Right atrium auricular region (tissue), 2 donors: ENCODE measurements at regions not wholly inside any gene's neighbourhood (a gene's known extent, or its start where the extent isn't known, plus 50 kb on each side); places are given as distances from the start of the nearest gene placed in this dataset.

Experiments used
- DNase-seq: peaks from one replicate; pipeline ENCODE4 v3.0.0-alpha.2; 2019; ENCODE audit warnings: low spot score
- H3K27ac ChIP-seq, 2 donors: fragments of 200-600 bp; sonication (generic); 1 replicate in 1 of 2; 2 replicates in 1 of 2; pipeline ENCODE4 v1.5.1; 2016 to 2019
- H3K27me3 ChIP-seq, 2 donors: fragments of 200-600 bp; sonication (generic); one replicate each; pipeline versions ENCODE4 v1.5.1 to v1.6.0; 2017 to 2019
- H3K36me3 ChIP-seq: fragments of 200-600 bp; sonication (generic); one replicate; pipeline ENCODE4 v1.5.1; 2016
- H3K4me1 ChIP-seq, 2 donors: fragments of 200-600 bp; sonication (generic); one replicate each; pipeline versions ENCODE4 v1.5.1 to v1.6.0; 2017 to 2019
- H3K4me3 ChIP-seq, 2 donors: fragments of 200-600 bp; sonication (generic); 1 replicate in 1 of 2; 2 replicates in 1 of 2; pipeline ENCODE4 v1.5.1; 2017 to 2019; ENCODE audit warnings: mild to moderate bottlenecking in 1 of 2, moderate library complexity in 1 of 2
- H3K9me3 ChIP-seq, 2 donors: fragments of 200-600 bp; sonication (generic); one replicate each; pipeline ENCODE4 v1.5.1; 2019
- TF ChIP-seq, protein P1 (sequence below), 2 donors: fragments of 200-600 bp; sonication (generic); IDR thresholded peaks; one replicate each; pipeline ENCODE4 v1.5.1; 2019; ENCODE audit warnings: antibody characterized with exemption in 2 of 2

GRCh38 chr14:83541147-83541546 is 1988.8 kb upstream of the FLRT2 start:
- DNase-seq, result no peak
- Histone ChIP-seq H3K4me3 (no peak overlapping the region), H3K27me3 (no peaks in the 10 kb centered on the region), H3K36me3 (no peaks in the 10 kb centered on the region), H3K9me3 (no peaks in the 10 kb centered on the region), H3K4me1 (no peaks in the 10 kb centered on the region), H3K27ac (no peak overlapping the region)
- TF ChIP-seq, protein P1, sequence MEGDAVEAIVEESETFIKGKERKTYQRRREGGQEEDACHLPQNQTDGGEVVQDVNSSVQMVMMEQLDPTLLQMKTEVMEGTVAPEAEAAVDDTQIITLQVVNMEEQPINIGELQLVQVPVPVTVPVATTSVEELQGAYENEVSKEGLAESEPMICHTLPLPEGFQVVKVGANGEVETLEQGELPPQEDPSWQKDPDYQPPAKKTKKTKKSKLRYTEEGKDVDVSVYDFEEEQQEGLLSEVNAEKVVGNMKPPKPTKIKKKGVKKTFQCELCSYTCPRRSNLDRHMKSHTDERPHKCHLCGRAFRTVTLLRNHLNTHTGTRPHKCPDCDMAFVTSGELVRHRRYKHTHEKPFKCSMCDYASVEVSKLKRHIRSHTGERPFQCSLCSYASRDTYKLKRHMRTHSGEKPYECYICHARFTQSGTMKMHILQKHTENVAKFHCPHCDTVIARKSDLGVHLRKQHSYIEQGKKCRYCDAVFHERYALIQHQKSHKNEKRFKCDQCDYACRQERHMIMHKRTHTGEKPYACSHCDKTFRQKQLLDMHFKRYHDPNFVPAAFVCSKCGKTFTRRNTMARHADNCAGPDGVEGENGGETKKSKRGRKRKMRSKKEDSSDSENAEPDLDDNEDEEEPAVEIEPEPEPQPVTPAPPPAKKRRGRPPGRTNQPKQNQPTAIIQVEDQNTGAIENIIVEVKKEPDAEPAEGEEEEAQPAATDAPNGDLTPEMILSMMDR (IDR thresholded peaks at IDR 0.05), result no peak

DNA sequence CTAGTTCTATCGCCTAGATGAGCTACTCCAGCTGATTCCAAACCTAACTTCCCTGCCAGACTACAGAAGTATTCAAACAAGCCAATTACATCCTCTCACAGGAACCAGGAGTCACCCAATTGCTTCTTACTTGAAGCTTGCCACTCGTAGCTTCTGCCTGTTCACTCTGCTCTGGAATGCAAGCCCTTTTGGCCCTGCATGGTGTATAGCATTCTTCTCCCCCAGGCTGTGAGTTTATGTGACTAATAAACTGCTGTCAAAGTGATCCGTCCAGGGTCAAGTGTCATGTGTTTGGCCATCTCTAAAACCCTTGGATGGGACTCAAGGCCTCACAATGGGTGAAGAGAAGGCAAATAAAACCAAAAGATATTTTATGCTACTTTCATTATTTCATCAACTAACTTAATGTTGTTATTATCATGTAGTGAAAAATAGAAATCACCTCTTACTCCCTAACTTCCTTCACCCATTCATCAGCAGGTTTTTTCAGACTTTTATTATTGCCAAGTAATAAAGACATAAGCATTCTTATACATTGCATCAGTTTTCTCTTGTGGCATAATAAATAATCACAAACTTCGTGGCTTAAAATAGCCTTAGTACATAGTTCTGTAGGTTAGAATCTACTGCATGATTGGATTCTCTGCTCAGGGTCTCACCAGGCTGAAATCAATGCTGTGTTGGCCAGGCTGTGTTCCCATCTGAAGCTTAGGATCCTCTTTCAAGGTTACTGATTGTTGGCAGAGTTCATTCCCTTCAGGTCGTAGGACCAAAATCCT is 1981.7 kb upstream of the FLRT2 start:
- Histone ChIP-seq H3K4me1 (no peaks in the 10 kb centered on the region), H3K4me3 (no peak overlapping the region), H3K36me3 (no peaks in the 10 kb centered on the region), H3K9me3 (no peaks in the 10 kb centered on the region), H3K27ac (no peak overlapping the region), H3K27me3 (no peaks in the 10 kb centered on the region)
- TF ChIP-seq, protein P1 (IDR thresholded peaks at IDR 0.05), result no peak
- DNase-seq, result no peak

- TF ChIP-seq, protein P1 (IDR thresholded peaks at IDR 0.05), result no peak
- no peaks in the 10 kb centered on the region for H3K4me1 ChIP-seq
- H3K9me3 ChIP-seq, result no peaks in the 10 kb centered on the region
- H3K4me3 ChIP-seq, result no peak overlapping the region
- no peaks in the 10 kb centered on the region for H3K27me3 ChIP-seq
- H3K27ac ChIP-seq, result no peak overlapping the region
- H3K36me3 ChIP-seq, result no peaks in the 10 kb centered on the region
- DNase-seq, result no peak
Measured at GRCh38 chr14:83556065-83556464, 1973.9 kb upstream of the FLRT2 start.

- no peak for DNase-seq
- H3K27ac ChIP-seq, result no peak overlapping the region
- no peaks in the 10 kb centered on the region for H3K9me3 ChIP-seq
- TF ChIP-seq, protein P1 (IDR thresholded peaks at IDR 0.05), result no peak
- H3K4me1 ChIP-seq, result no peaks in the 10 kb centered on the region
- H3K4me3 ChIP-seq, result no peak overlapping the region
- no peaks in the 10 kb centered on the region for H3K36me3 ChIP-seq
- H3K27me3 ChIP-seq, result no peaks in the 10 kb centered on the region
Measured at GRCh38 chr14:83556746-83557453, 1973.0 kb upstream of the FLRT2 start.

DNA sequence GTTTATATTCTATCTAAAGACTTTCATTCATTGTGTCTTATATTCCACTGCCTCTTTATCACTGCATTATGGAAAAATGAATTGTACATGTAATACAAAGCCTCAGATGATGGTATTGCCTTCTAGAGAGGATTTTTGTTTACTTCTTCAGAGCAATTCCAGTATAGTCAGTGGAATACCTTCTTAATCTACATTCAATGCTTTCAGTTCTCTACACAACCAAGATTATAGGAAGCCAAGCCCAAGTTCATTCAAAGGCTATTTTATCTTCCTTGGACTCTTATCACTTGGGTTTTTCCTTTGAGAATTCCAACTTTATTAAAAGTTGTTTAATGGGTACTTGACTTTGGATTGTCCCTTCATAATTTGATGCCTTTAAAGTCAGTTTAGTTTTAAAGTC is 1971.0 kb upstream of the FLRT2 start:
- no peaks in the 10 kb centered on the region for H3K4me1 ChIP-seq
- no peaks in the 10 kb centered on the region for H3K27me3 ChIP-seq
- TF ChIP-seq, protein P1 (IDR thresholded peaks at IDR 0.05), result no peak
- no peak overlapping the region for H3K27ac ChIP-seq
- no peaks in the 10 kb centered on the region for H3K36me3 ChIP-seq
- DNase-seq, result no peak
- no peak overlapping the region for H3K4me3 ChIP-seq
- H3K9me3 ChIP-seq, result no peaks in the 10 kb centered on the region
